Erythroblast (primary cell): ENCODE measurements at regions not wholly inside any gene's neighbourhood (a gene's known extent, or its start where the extent isn't known, plus 50 kb on each side); places are given as distances from the start of the nearest gene placed in this dataset.

Experiments used
- GATA1 ChIP-seq: IDR thresholded peaks from 2 replicates; pipeline ENCODE4 v1.6.1; 2011; ENCODE audit warnings: low read depth, mild to moderate bottlenecking, control low read depth, low read length, moderate library complexity
- POLR2A ChIP-seq: IDR thresholded peaks from 2 replicates; pipeline ENCODE4 v1.6.1; 2011; ENCODE audit warnings: mild to moderate bottlenecking, low read length

- no peak for TF ChIP-seq POLR2A
- TF ChIP-seq GATA1 = no peak
Measured at GRCh38 chr6:91654357-91654756, 1067.5 kb upstream of the MAP3K7 start.
